HG02840 (cell line): ENCODE measurements at regions not wholly inside any gene's neighbourhood (a gene's known extent, or its start where the extent isn't known, plus 50 kb on each side); places are given as distances from the start of the nearest gene placed in this dataset.
"Not testable (repeated sequence)": the region's sequence is repeated elsewhere in the genome, so short reads cannot be mapped to it uniquely, and the experiment has no call there.

Experiments used
- ATAC-seq: cut with Tn5 transposase; IDR thresholded peaks from one replicate; pipeline ENCODE4 v1.9.1; 2021; ENCODE audit warnings: mild to moderate bottlenecking, moderate library complexity, moderate number of reproducible peaks; ENCODE audit not compliant: unreplicated experiment, low FRiP score

DNA sequence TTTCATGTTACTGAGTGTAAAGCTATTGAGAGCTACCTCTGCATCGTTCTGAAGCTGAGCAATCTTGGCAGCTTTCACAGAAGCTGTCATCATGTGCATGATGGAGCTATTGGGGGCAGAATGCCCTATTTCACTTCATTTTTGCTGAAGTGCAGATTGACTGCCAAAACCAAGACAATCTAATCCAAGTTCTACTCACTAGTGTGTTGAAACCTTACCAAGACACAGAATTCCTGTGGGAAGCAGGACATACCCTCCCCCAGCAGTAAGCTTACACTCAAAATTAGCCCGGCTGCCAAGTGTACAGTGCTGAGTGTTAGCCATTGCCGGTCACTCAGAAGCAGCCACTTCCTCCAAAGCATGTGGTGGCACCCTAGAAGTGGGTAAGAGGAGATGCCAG is 177.3 kb upstream of the TENT5A start:
- no peak for ATAC-seq

DNA sequence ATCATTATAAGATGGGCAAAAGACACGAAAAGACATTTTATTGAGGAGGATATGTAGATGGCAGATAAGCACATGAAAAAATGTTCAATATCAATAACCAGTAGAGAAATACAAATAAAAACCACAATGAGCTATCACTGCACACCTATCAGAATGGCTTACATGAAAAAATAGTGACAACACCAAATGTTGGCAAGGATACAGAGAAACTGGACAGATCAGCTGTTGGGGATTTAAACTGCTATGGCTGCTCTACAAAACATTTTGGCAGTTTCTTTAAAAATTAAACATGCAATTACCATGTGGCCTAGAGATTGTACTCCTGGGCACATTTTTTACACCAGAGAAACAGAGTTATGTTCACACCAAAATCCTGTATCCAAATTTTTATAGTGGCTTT is 172.7 kb upstream of the TENT5A start:
- ATAC-seq: no peak

DNA sequence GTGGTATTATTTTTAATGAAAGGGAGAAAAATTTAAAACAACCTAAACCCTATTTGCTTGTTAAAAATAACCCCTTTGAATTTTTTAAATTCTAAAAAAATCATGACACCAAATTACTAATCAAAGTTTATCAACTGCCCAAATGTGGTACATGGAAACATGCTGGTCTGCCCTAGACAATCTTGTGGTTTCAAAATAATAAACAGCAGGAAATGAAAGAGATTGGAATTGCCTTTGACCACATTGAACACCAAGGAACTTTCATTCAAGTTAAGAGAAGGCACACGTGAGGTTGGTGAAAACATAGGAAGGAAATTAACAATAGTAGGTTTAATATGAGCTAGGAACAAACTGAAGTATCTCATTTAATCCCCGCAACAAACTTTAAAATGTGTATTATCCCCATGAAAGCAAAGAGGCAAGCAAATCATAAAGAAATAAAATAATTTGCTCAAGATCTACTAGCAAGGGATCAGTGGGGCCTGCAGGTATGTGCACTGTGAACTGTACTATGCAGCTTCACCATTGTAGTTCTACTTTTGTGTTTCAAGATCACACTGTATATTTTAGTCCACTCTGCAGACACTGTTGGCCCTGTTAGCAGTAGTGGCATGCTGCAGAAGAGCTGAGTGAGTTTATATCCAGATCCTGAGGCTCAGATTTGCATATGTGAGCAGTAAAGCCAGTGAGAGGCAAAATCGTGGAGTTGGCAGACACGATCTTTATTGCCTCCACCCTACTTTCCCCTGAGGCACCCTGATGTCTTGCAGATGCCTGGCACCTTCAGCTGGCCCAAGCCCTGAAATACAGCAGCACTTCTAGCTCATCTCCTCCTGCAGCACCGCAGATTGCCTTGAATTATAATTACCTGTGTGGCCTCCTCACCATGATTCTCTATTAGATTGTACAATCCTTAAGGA is 157.8 kb upstream of the TENT5A start:
- no peak for ATAC-seq

DNA sequence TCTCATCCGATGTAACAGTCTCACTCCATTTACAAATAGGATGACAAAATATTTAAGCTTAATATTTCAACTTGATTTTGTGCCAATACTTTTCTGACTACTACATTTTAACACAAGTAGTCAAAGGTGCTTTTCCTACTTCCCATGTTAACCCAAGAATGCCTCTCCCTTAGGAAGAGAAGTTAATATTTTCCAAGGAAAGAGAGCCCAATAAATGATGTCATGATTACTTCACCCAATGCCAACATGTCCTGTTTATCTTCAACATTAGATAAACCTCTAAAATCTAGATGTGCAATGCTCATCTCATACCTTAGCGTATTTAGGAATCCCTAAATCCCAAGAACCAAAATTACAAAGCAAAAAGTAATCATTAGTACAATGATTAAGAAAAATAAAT is 156.7 kb upstream of the TENT5A start:
- no peak for ATAC-seq

DNA sequence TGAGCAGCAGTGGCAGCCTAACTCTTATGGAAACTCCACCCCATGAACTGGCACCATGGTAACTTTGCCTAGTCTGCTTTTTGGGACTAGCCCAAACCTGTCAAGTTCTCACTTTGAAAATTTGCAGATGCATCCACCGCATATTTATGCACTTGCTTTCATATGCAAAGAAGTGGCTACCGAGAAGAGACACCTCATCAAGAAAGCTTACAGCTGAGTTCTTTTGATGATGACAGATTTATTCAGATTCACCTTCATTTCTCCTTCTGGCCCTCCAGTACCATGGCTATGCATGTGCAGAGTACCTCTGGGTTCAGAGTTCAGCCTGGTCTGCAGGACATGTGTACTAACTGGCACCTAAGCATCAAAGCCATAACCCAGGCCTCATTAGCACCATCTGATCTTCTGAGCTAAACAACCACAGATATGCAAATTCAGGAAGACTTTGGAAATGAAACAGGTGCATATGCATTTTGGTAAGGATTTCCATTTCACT is 154.3 kb upstream of the TENT5A start:
- ATAC-seq: no peak

DNA sequence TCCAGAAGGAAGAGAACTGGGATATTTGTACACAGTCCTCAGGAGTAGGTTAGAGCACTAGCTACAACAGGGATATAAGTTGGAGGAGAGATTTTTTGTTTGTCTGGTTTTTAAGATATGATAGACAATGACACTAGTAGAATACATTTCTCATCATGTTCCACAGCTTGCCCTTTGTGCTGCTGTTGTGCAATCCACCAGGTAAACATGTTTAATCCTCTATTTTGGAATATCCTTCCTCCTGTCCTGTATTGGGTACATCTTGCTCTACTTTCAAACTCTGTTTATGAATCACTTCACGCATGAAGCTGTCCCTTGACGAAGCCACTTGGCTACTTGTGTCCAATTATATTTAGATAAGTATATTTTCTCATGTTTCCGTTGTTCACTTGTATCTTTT is 153.6 kb upstream of the TENT5A start:
- ATAC-seq: no peak

DNA sequence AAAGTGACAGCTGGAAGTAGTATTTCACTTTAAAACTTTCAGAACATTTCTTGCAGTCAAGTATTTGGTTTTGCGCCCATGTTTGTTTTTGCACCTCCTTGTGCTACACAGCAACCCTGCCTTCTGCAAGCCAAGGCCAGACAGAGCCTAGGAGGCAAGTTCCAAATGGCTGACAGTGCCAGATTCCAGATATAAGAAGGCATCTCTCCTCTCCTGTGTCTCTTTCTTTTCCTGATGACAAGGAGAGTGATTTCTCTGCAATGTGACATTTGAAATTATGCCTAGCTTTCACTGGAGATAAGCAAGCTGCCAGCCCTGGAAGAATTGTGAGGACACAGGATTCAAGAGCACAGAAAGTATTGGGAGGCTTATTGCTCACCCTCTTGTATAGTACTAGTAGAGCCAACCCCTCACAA is 149.1 kb upstream of the TENT5A start:
- no peak for ATAC-seq

DNA sequence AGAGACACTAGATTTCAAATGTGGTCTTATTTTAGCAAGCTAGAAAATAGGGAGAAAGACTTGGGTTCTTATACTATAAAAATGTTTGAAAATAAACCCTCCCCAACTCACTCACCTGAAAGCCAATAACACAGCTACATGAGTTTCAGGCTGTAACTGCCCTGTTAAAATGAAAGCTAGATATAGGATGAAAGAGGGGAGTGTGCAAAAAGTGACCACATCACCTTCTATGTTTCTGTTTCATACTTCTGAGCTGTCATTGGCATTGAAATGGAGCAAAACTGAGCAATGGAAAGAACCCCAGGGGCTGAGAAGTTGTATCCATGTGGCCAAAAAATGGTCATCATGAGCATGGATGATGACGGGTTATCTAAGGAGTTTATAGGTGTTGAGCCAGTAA is 148.1 kb upstream of the TENT5A start:
- no peak for ATAC-seq

DNA sequence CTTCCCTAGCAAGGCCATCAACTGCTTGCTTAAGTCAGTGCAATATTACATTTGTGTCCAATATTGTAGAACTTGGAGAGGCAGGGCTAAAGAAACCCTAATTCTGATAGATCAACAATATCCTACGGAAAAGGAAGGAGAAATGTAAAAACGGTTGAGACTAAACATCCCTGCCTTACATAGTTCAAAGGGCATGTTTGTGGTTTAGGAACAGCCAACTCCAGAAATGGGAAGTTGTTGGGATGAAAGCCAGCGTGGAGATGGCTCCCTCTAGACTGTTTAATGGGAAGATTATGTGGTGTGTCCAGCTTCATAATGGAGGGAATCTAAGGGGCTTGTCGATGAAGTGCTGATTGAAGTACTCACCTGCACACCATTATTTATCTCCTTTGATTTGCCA is 145.3 kb upstream of the TENT5A start:
- no peak for ATAC-seq

DNA sequence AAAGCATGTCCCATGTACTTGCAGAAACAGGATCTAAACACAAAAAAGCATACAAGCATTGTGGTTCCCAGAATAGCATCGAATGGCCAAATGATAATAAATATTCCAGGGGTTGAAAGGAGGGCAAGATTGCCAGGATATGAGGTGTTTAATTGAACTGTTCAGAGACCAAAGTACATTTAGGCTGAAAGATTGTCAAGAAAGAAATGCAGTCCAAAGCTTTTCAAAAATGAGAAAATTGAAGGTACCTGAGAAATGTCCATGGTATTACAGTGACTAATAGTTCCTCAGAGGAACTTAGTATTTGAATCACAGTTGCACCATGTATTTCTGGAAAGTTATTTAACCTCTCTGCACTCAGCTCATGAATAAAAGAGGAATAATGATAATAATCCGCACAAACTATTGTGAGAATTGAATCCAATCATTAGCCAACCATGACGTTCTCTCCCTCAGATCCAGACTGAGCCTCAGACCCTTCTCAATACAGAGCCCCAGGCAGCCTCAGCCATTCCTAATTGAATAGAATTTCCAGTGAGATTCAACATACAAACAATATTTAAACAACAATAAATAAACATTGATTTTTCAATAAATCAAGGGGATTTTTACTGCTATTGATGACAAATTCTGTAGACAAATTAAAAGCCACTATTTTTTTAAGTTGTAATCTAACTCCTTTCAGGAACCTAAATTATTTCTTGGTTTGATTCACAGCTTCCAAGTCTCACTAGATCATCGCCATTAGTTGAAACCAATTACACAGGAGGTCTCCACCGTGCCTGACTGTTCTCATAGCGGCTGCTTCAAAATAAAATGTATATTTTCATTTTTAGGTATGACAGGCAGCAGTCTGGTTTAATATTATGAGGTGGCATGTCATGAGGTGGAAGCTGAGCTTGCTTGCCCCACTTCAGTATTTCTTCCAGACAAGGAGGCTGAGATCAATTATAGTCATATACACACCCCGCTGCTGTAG is 144.3 kb upstream of the TENT5A start:
- ATAC-seq: no peak

DNA sequence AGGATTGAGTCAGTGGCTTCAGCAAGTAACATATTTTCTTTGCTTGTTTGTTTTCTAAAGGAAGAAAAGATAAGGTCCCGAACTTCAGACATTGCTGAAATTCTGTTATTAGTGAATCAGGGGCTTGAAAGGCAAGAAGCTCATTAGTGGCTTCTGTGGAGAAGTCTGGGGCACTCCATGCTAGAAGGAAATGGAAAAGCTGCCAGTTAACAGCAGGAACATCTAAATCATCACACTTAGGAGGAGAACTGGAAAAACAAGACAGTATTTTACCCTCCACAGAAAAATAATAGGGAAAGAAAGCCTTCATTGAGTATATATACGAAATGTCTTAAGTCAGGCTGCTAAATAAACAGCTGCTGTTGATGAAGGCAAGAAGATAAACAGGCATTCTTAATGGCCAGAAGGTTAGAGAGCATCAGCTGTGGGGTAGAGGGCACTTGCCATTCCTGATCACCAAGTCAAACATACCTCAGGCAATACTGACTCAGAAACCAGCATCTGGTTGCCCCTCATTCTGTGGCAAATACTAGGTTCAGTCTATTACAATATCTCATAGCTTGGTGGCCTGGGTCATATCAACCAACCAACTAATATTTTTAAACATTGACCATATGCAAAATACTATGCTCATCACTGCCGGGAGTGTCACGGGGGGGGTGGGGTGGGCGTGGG is 143.2 kb upstream of the TENT5A start:
- no peak for ATAC-seq

DNA sequence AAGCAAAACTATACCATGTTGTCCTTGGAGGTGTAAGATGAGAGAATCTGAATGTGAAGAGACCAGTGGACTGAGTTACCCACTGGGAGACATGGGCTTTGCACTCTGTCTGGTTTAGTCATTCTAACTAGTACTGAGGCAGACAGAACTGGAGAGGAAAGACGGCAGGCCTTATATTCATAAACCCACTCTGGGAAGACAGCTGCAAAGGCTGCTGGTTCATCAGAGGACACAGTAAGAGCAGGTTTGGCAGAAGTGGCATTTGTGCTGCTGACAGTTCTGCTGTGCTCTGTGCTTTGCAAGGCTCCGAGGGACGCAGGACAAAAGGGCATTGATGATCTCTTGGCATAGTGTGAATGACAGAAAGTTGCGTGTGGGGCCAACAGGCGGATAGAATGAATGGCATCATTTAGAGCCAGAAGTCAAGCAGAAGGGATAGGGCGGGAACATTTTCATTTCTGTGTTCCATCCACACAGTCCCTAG is 142.3 kb upstream of the TENT5A start:
- no peak for ATAC-seq

DNA sequence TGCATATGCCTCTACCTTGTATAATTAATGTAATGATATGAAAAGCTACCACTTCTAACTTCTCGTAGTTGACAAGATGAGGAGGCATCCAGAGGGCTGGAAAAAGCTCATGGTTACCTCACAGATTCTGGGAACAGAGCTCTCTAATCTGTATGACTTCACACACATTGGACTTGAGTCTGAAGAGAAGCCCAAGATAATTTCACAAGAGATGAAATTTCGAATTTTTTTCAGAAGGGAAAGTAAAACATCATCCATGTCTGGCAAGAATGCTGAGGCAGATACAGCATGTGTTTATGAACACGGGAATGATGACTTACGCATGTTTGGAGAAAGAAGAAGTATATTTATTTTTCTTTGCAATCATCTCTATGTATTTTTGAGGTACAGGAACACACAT is 141.8 kb upstream of the TENT5A start:
- ATAC-seq: no peak

DNA sequence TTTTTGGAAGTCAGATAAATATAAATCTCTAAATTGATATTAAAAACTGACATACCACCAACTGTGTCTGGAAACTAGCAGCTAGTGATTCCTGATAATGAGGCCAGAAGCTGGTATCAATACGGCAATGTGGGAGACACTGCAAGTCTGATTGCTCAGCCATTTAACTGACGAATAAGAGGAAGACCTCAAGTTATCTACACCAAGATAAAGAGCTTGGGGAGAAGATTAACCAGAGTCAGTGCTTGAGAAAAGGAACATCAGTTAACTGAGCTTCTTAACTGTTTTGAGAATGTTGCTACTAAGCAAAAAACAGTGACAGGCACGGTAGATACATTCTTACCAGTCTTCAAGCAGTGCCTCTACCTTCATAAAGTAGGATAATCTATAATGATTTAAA is 140.4 kb upstream of the TENT5A start:
- ATAC-seq: no peak

DNA sequence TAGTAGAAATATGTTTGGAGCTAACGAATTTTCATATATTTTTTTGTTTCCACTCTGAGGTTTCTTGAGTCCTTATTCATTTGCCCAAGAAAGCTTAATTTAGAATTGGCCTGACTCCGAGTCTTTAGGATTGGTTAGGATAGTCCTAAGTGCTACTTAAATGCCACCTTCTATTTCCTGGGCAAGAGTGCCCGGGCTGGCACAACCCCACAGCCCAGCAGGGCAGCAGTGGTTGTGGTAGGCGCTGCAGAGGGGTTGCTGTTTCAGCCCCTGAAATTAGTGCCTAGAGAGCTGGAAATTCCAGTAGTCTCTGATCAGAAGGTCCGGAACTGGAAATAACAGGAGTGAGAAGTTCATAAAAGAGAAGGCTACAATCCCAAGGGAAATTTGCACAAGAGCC is 139.4 kb upstream of the TENT5A start:
- ATAC-seq: no peak

DNA sequence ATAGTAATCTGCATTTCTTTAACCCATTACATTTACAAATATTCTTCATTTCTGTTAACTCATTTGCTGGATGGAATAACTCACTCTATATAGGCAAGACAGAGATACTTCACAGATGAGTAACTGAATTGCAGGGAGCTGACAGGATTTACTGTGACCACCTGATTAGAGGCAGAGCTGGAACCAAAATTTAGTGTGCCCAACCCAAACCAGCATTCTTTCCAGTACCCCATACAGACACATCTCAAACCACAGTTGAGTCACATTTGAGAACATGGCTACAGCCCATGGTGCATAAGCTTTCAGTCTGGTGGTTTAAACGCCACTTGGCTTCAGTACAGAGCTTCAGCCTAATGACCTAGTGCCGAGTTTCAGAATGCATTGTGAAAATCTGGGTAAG is 138.4 kb upstream of the TENT5A start:
- ATAC-seq: no peak

DNA sequence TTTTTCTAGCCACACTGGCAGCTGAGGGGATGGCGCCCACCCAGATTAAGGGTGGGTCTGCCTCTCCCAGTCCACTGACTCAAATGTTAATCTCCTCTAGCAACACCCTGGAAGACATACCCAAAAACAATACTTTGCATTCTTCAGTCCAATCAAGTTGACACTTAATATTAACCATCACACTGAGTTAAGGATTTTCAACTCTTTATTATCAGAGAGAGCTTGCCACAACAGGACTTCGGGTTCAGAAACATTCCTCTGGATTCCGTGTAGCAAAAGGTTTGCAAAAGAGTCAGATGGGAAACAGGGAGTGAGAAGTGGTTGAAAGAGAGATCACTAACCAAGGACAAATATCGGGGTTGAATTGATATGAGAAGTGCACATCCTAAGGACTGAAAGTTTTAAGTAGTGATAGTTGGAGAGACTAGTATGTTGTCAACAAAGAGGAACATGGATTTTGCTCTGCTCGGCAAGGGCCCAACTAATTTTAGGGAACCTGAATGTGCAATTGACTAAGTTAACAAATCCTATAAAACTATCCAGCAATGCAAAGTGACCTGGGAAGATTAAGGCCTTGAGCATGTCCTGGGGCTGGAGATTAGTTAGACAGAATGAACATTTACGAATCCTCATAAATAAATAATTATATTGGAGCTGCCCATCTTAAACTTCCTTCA is 137.0 kb upstream of the TENT5A start:
- no peak for ATAC-seq

DNA sequence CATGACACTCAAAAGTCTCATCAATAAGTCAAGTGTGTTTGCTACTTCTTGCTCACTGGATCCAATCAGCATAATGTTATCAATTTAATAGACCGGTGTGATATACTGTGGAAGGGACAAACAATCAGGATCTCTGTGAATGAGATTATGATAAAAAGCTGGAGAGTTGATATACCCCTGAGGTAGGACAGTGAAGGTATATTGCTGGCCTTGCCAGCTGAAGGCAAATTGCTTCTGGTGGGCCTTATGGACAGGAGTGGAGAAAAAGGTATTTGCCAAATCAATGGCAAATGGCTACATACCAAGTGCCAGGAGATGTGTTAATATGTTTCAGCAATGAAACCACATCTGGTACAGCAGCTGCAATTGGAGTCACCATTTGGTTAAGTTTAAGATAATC is 134.4 kb upstream of the TENT5A start:
- ATAC-seq: not testable (repeated sequence)

DNA sequence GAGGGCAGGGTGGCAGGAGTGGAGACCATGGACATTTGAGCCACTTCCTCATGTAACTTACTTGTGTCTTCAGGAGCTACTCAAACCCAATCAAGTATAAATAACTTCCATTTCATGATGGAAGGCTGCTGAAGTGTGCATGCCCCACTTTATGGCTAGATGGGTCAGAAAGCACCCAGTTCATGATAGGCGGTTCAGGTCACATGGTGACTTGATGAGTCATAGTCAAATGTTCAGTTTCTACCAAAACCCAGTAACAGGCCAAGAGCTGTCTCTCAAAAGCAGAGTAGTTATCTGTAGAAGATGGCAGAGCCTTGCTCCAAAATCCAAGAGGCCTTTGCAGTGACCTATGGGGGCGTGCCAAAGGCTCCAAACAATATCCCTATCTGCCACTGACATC is 133.7 kb upstream of the TENT5A start:
- no peak for ATAC-seq

DNA sequence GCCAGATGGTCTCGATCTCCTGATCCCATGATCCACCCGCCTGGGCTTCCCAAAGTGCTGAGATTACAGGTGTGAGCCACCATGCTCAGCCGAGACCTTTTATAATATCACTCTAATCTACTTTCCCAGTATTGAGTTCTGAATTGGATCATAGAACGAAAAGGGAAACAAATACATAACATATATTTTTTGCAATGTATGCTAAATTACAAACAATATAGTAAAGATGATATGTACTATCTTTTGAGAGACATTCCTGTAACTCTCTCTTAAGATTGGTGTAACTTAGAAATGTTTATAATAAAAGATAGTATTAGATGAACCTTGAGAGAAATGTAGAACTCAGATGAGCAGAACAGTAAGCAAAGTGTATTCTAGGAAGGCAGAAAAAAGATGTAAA is 129.2 kb upstream of the TENT5A start:
- no peak for ATAC-seq
